ENCODE measurements at regions not wholly inside any gene's neighbourhood (a gene's known extent, or its start where the extent isn't known, plus 50 kb on each side); places are given as distances from the start of the nearest gene placed in this dataset.

DNA sequence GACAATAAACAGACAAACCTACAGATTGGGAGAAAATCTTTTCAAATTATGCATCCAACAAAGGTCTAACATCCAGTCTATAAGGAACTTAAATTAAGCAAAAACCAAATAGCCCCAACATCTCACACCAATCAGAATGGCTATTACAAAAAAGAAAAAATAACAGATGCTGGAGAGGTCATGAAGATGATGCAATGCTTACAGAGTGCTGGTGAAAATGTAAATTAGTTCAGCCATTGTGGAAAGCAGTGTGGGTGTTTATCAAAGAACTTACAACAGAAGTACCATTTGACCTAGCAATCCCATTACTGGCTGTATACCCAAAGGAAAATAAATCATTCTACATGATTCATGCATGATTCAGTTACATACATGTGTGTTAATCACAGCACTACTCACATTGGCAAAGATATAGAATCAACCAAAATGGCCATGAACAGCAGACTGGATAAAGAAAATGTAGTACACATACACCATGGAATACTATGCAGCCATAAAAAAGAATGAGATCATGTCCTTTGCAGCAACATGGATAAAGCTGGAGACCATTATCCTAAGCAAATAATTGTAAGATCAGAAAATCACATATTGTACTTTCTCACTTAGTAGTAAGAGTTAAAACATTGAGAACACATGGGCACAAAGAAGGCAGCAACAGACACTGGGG is 223.9 kb upstream of the WSB1 start:
- no peaks in the 10 kb centered on the region for H3K4me1 Mint-ChIP-seq
- DNase-seq = no peak
- H3K27me3 Mint-ChIP-seq = peaks cover 4 to 8% of the 10 kb centered on the region in 2 donors
- H3K4me3 Mint-ChIP-seq = no peak overlapping the region
- Histone ChIP-seq H3K4me3 (ENCODE audit: low read length in 2 of 2) (no peak overlapping the region), H3K36me3 (ENCODE audit: insufficient read depth, low read length) (no peaks in the 10 kb centered on the region), H3K27ac (ENCODE audit: low read depth, low read length) (no peak overlapping the region), H3K4me1 (ENCODE audit: insufficient read depth, low read length) (no peaks in the 10 kb centered on the region), H3K27me3 (ENCODE audit: insufficient read depth, low read length) (no peaks in the 10 kb centered on the region), H3K9me3 (ENCODE audit: control insufficient read depth in 1 of 2, low read length in 2 of 2) (no peaks in the 10 kb centered on the region)
- no peak overlapping the region for H3K27ac Mint-ChIP-seq
- ChIA-PET CTCF (ENCODE audit: partially characterized antibody) (no interaction called here), POLR2A (ENCODE audit: partially characterized antibody) (no interaction called here)
- intact Hi-C loops (cut with micrococcal nuclease) = no loop called here
- peaks cover 0 to 5% (median 2%) of the 10 kb centered on the region in 8 donors for H3K9me3 Mint-ChIP-seq
- no peaks in the 10 kb centered on the region for H3K36me3 Mint-ChIP-seq

DNA sequence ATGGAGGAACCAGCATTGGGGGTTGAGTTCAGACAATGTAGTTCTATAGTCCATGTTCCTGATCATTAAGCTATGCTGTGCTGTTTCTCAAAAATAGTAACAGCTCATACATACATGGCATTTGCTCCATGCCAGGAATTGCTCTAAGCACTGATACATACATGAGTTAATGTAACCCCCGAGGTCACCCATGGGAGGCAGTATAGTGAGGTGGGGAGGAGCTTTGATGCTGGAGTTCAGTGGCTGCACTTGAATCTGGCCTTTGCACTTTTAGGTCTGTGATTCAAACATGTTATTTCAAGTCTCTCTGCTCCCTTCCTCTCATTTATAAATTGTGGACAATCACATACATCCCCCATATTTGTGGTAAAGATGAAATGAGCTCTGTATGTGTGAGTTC is 223.1 kb upstream of the WSB1 start:
- no peak overlapping the region for H3K4me3 Mint-ChIP-seq
- no peak overlapping the region for H3K27ac Mint-ChIP-seq
- ChIA-PET POLR2A (ENCODE audit: partially characterized antibody) (no interaction called here), CTCF (ENCODE audit: partially characterized antibody) (no interaction called here)
- intact Hi-C loops (cut with micrococcal nuclease) = no loop called here
- H3K4me3 ChIP-seq (ENCODE audit: low read length in 2 of 2) = no peak overlapping the region
- no peak for DNase-seq
- no peaks in the 10 kb centered on the region for H3K9me3 ChIP-seq (ENCODE audit: control insufficient read depth in 1 of 2, low read length in 2 of 2)
- H3K4me1 ChIP-seq (ENCODE audit: insufficient read depth, low read length) = no peaks in the 10 kb centered on the region
- no peak overlapping the region for H3K27ac ChIP-seq (ENCODE audit: low read depth, low read length)
- no peaks in the 10 kb centered on the region for H3K4me1 Mint-ChIP-seq
- H3K36me3 ChIP-seq (ENCODE audit: insufficient read depth, low read length) = no peaks in the 10 kb centered on the region
- H3K27me3 Mint-ChIP-seq = peaks cover 6 to 10% of the 10 kb centered on the region in 2 donors
- H3K36me3 Mint-ChIP-seq = no peaks in the 10 kb centered on the region
- peaks cover 0 to 5% (median 3%) of the 10 kb centered on the region in 8 donors for H3K9me3 Mint-ChIP-seq
- no peaks in the 10 kb centered on the region for H3K27me3 ChIP-seq (ENCODE audit: insufficient read depth, low read length)

DNA sequence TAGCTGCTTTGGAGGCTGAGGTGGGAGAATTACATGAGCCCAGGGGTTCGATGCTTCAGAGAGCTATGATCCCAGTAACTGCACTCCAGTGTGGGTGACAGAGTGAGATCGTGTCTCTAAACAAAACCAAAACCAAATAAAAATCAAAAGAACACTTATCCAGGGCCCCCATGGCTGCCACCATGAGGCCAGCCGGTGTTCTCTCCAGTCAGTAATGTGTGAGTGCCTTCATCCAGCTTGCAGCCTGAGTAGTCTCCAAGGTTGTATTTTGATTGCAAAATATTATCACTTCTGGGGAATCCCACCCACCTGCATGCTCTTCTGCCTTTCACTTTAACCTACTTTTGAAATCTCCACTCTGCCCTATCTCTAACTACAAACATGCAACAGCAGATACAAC is 221.0 kb upstream of the WSB1 start:
- H3K36me3 ChIP-seq (ENCODE audit: insufficient read depth, low read length) = no peaks in the 10 kb centered on the region
- DNase-seq = no peak
- no peak overlapping the region for H3K4me3 Mint-ChIP-seq
- no peak overlapping the region for H3K27ac Mint-ChIP-seq
- no peak overlapping the region for H3K27ac ChIP-seq (ENCODE audit: low read depth, low read length)
- no peak overlapping the region for H3K4me3 ChIP-seq (ENCODE audit: low read length in 2 of 2)
- peaks cover 0 to 5% (median 3%) of the 10 kb centered on the region in 8 donors for H3K9me3 Mint-ChIP-seq
- H3K27me3 ChIP-seq (ENCODE audit: insufficient read depth, low read length) = no peaks in the 10 kb centered on the region
- CTCF ChIA-PET (ENCODE audit: partially characterized antibody) = no interaction called here
- H3K36me3 Mint-ChIP-seq = no peaks in the 10 kb centered on the region
- H3K27me3 Mint-ChIP-seq = peaks cover 6 to 11% of the 10 kb centered on the region in 2 donors
- POLR2A ChIA-PET (ENCODE audit: partially characterized antibody) = no interaction called here
- intact Hi-C loops (cut with micrococcal nuclease) = no loop called here
- H3K4me1 Mint-ChIP-seq = no peaks in the 10 kb centered on the region
- no peaks in the 10 kb centered on the region for H3K4me1 ChIP-seq (ENCODE audit: insufficient read depth, low read length)
- H3K9me3 ChIP-seq (ENCODE audit: control insufficient read depth in 1 of 2, low read length in 2 of 2) = no peaks in the 10 kb centered on the region

- Histone ChIP-seq H3K4me3 (ENCODE audit: low read length in 2 of 2) (no peak overlapping the region), H3K36me3 (ENCODE audit: insufficient read depth, low read length) (no peaks in the 10 kb centered on the region), H3K27me3 (ENCODE audit: insufficient read depth, low read length) (no peaks in the 10 kb centered on the region), H3K9me3 (ENCODE audit: control insufficient read depth in 1 of 2, low read length in 2 of 2) (no peaks in the 10 kb centered on the region), H3K27ac (ENCODE audit: low read depth, low read length) (no peak overlapping the region), H3K4me1 (ENCODE audit: insufficient read depth, low read length) (no peaks in the 10 kb centered on the region)
- intact Hi-C loops (cut with micrococcal nuclease) = no loop called here
- Mint-ChIP-seq H3K27ac (no peak overlapping the region), H3K4me1 (no peaks in the 10 kb centered on the region), H3K27me3 (peaks cover 3 to 4% of the 10 kb centered on the region in 2 donors), H3K4me3 (no peak overlapping the region), H3K9me3 (peaks cover 0 to 2% (median 0%) of the 10 kb centered on the region in 8 donors), H3K36me3 (no peaks in the 10 kb centered on the region)
- no peak for DNase-seq
- POLR2A ChIA-PET (ENCODE audit: partially characterized antibody) = no interaction called here
- CTCF ChIA-PET (ENCODE audit: partially characterized antibody) = no interaction called here
Measured at GRCh38 chr17:27076814-27077213, 217.1 kb upstream of the WSB1 start.

DNA sequence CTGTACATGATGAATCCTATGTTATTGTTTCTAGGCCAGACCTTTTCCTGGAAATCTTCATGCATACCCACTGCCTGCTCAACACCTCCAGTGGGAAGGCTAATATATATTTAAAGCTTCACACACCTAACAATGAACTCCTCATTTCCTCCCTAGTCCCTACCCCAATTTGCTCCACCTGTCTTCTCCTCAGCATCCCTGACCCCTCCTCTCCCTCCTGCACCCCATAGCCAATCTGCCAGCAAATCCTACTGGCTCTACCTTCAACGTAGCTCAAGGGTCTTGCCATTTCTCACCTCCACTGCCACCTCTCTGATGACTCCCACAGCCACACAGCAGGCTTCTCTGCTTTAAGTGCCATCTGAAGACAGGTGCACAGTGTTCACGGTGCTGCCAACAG is 215.6 kb upstream of the WSB1 start:
- POLR2A ChIA-PET (ENCODE audit: partially characterized antibody) = no interaction called here
- no peak overlapping the region for H3K27ac ChIP-seq (ENCODE audit: low read depth, low read length)
- DNase-seq = no peak
- H3K9me3 Mint-ChIP-seq = peaks cover 0 to 2% (median 0%) of the 10 kb centered on the region in 8 donors
- no peaks in the 10 kb centered on the region for H3K27me3 ChIP-seq (ENCODE audit: insufficient read depth, low read length)
- H3K9me3 ChIP-seq (ENCODE audit: control insufficient read depth in 1 of 2, low read length in 2 of 2) = no peaks in the 10 kb centered on the region
- intact Hi-C loops (cut with micrococcal nuclease) = no loop called here
- H3K27ac Mint-ChIP-seq = no peak overlapping the region
- H3K4me3 ChIP-seq (ENCODE audit: low read length in 2 of 2) = no peak overlapping the region
- no peak overlapping the region for H3K4me3 Mint-ChIP-seq
- H3K36me3 ChIP-seq (ENCODE audit: insufficient read depth, low read length) = no peaks in the 10 kb centered on the region
- no peaks in the 10 kb centered on the region for H3K4me1 Mint-ChIP-seq
- CTCF ChIA-PET (ENCODE audit: partially characterized antibody) = no interaction called here
- H3K4me1 ChIP-seq (ENCODE audit: insufficient read depth, low read length) = no peaks in the 10 kb centered on the region
- no peaks in the 10 kb centered on the region for H3K36me3 Mint-ChIP-seq
- peaks cover 3 to 8% of the 10 kb centered on the region in 2 donors for H3K27me3 Mint-ChIP-seq

GRCh38 chr17:27079660-27080059 is 214.3 kb upstream of the WSB1 start:
- Mint-ChIP-seq H3K27ac (no peak overlapping the region), H3K4me3 (no peak overlapping the region)

DNA sequence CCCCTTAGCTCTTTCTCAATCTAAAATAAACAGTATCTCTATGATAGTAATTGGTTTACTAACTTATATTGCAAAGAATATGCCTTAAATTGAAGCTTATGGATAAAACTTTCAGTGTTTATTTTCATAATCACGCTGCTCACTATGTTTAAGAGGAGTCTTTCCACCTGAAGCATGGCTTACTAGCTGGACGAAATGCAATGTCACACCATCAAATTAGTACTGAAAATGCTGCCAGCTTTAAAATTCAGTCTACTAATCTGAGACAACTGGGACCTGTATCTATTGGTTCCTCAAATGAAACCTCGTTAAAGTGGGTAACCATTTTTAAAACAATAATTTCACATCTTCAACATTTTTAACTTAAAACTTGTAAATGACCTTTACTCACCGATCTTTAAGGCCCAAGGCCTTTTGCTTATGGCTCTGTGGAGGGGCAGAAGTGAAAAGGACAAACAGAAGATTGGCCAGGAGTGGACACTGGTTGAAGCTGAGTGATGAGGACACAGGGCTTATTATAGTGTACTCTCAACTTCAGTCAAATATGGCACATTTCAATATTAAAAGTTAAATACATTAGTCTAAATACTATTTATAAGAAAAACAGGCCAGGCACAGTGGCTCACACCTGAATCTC is 212.8 kb upstream of the WSB1 start:
- Histone ChIP-seq H3K4me3 (ENCODE audit: low read length in 2 of 2) (no peak overlapping the region), H3K9me3 (ENCODE audit: control insufficient read depth in 1 of 2, low read length in 2 of 2) (no peaks in the 10 kb centered on the region), H3K27me3 (ENCODE audit: insufficient read depth, low read length) (no peaks in the 10 kb centered on the region), H3K27ac (ENCODE audit: low read depth, low read length) (no peak overlapping the region), H3K4me1 (ENCODE audit: insufficient read depth, low read length) (no peaks in the 10 kb centered on the region), H3K36me3 (ENCODE audit: insufficient read depth, low read length) (no peaks in the 10 kb centered on the region)
- Mint-ChIP-seq H3K36me3 (no peaks in the 10 kb centered on the region), H3K27ac (no peak overlapping the region), H3K4me3 (no peak overlapping the region), H3K27me3 (peaks cover 2 to 9% of the 10 kb centered on the region in 2 donors), H3K4me1 (no peaks in the 10 kb centered on the region), H3K9me3 (no peaks in the 10 kb centered on the region)
- ChIA-PET POLR2A (ENCODE audit: partially characterized antibody) (no interaction called here), CTCF (ENCODE audit: partially characterized antibody) (no interaction called here)
- intact Hi-C loops (cut with micrococcal nuclease) = no loop called here
- no peak for DNase-seq

More at GRCh38 chr17:27079660-27080059, 214.3 kb upstream of the WSB1 start:
- Histone ChIP-seq H3K9me3 (ENCODE audit: control insufficient read depth in 1 of 2, low read length in 2 of 2) (no peaks in the 10 kb centered on the region), H3K27ac (ENCODE audit: low read depth, low read length) (no peak overlapping the region), H3K36me3 (ENCODE audit: insufficient read depth, low read length) (no peaks in the 10 kb centered on the region), H3K4me1 (ENCODE audit: insufficient read depth, low read length) (no peaks in the 10 kb centered on the region), H3K27me3 (ENCODE audit: insufficient read depth, low read length) (no peaks in the 10 kb centered on the region), H3K4me3 (ENCODE audit: low read length in 2 of 2) (no peak overlapping the region)
- Mint-ChIP-seq H3K27me3 (peaks cover 5 to 11% of the 10 kb centered on the region in 2 donors), H3K4me1 (no peaks in the 10 kb centered on the region), H3K36me3 (no peaks in the 10 kb centered on the region), H3K9me3 (peaks cover 0 to 2% (median 0%) of the 10 kb centered on the region in 8 donors)
- intact Hi-C loops (cut with micrococcal nuclease) = no loop called here
- ChIA-PET CTCF (ENCODE audit: partially characterized antibody) (no interaction called here), POLR2A (ENCODE audit: partially characterized antibody) (no interaction called here)
- DNase-seq = no peak

All from CD4-positive, alpha-beta memory T cell (primary cell).